ENCODE measurements at regions not wholly inside any gene's neighbourhood (a gene's known extent, or its start where the extent isn't known, plus 50 kb on each side); places are given as distances from the start of the nearest gene placed in this dataset.

DNA sequence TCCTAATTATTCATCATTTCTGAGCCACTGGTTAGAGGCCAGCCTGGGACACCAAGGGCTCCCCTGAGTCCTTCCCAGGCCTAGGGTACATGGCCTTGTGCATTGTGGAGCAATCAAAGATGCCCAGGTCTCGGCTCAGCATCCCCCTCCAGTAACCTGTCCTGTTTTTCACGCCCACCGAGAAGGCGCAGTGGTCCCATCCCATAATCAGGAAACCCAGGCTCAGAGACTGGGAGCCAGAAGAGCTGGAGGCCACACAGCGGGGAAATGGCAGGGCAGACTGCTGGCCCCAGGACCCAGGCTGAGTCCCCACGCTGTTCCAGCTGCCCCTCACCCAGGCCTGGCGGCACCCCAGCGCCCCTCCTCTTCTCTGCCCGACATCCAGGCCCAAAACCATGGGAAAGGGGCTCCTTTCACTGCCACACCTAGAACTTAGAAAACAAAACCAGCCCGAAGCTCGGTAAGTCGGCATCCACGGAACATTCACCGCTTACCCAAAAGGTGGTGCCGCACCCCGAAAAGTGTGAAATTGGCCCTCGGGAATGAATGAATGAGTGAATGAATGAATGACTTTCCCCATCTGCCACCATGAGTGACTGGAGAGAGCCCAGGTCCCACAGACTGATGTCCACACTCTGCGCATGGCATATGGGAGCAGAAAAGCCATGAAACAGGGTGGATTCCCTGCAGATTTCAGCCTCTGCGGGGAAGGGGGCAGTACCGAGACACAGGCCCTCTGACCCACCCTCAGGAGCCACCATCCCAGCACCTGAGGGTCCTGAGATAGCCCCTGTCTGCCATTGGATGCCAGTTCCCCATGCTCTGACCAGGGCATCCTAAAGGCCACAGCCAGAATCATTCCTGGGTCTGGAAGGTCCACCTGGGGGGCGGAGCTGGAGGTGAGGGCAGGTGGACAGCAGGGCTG lies 132.5 kb downstream of the OLFM1 start:
- Histone ChIP-seq H3K27ac (ENCODE audit: low read depth, low read length) (no peak overlapping the region), H3K36me3 (ENCODE audit: insufficient read depth, low read length) (no peaks in the 10 kb centered on the region), H4K20me1 (ENCODE audit: insufficient read depth, low read length) (no peaks in the 10 kb centered on the region), H3K4me3 (ENCODE audit: insufficient read depth, low read length) (no peak overlapping the region), H2AFZ (ENCODE audit: low read length) (no peak overlapping the region), H3K4me2 (ENCODE audit: insufficient read depth, low read length) (no peak overlapping the region), H3K4me1 (ENCODE audit: insufficient read depth, low read length) (no peaks in the 10 kb centered on the region), H3K27me3 (ENCODE audit: insufficient read depth, low read length) (peaks cover 18% of the 10 kb centered on the region), H3K79me2 (ENCODE audit: insufficient read depth, low read length) (no peaks in the 10 kb centered on the region), H3K9me3 (ENCODE audit: low read depth, low read length) (no peaks in the 10 kb centered on the region)
- DNase-seq (ENCODE audit: insufficient read length, low spot score, missing footprints): peak; percentile 71
- TF ChIP-seq, protein P1, sequence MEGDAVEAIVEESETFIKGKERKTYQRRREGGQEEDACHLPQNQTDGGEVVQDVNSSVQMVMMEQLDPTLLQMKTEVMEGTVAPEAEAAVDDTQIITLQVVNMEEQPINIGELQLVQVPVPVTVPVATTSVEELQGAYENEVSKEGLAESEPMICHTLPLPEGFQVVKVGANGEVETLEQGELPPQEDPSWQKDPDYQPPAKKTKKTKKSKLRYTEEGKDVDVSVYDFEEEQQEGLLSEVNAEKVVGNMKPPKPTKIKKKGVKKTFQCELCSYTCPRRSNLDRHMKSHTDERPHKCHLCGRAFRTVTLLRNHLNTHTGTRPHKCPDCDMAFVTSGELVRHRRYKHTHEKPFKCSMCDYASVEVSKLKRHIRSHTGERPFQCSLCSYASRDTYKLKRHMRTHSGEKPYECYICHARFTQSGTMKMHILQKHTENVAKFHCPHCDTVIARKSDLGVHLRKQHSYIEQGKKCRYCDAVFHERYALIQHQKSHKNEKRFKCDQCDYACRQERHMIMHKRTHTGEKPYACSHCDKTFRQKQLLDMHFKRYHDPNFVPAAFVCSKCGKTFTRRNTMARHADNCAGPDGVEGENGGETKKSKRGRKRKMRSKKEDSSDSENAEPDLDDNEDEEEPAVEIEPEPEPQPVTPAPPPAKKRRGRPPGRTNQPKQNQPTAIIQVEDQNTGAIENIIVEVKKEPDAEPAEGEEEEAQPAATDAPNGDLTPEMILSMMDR (IDR thresholded peaks at IDR 0.05; ENCODE audit: extremely low read depth, low read depth, low read length): no peak

DNA sequence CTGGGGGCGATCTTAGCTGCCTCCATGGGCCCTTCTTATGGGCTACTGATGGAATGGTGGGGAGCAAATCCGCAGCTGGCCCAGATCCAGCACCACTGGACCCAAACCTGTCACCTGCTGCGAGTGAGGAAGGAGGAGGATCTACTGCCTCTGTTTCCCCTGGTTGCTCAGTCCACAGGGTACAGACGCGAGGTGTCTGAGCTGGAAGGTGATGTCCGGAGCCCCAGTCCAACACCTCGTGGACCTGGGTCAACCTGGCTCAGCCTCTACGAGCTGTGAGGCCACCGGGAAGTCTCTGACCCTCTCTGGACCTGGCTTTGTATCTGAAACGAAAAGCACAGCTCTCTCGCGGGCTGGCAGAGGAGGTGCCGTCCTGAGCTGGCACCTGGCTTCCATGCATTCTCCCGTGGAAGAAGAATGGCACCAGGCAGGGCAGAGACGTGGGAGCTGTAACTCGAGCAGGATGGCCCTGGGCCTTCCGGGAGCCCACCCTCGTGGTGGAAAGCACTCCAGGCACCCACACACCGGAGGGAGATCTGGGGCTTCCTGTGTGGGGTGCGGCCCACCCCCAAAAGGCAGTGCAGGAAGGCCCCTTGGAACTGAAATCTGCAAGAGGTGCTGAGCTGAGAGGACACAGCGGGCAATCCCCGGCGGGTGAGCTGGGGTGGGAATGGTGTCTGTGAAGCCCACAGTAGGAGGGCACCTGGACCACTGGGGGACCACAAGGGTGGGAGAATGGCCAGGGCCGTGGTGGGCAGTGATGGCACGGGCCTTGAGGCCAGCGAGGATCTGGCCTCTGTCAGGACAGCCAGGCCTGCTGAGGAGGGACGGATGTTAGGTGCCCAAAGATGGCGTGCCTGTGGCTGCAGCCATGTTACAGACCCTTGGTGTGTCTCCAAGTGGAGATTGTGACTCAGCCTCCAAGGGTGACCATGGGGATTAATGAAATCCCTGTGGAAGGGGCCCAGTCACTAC lies 133.4 kb downstream of the OLFM1 start:
- H3K4me3 ChIP-seq (ENCODE audit: insufficient read depth, low read length): no peak overlapping the region
- no peak overlapping the region for H3K4me2 ChIP-seq (ENCODE audit: insufficient read depth, low read length)
- H3K79me2 ChIP-seq (ENCODE audit: insufficient read depth, low read length): no peaks in the 10 kb centered on the region
- H3K27ac ChIP-seq (ENCODE audit: low read depth, low read length): no peak overlapping the region
- no peaks in the 10 kb centered on the region for H3K4me1 ChIP-seq (ENCODE audit: insufficient read depth, low read length)
- no peaks in the 10 kb centered on the region for H3K9me3 ChIP-seq (ENCODE audit: low read depth, low read length)
- DNase-seq (ENCODE audit: insufficient read length, low spot score, missing footprints): peak; percentile 72
- peaks cover 18% of the 10 kb centered on the region for H3K27me3 ChIP-seq (ENCODE audit: insufficient read depth, low read length)
- TF ChIP-seq, protein P1 (IDR thresholded peaks at IDR 0.05; ENCODE audit: extremely low read depth, low read depth, low read length): no peak
- H3K36me3 ChIP-seq (ENCODE audit: insufficient read depth, low read length): no peaks in the 10 kb centered on the region
- no peaks in the 10 kb centered on the region for H4K20me1 ChIP-seq (ENCODE audit: insufficient read depth, low read length)
- H2AFZ ChIP-seq (ENCODE audit: low read length): no peak overlapping the region

DNA sequence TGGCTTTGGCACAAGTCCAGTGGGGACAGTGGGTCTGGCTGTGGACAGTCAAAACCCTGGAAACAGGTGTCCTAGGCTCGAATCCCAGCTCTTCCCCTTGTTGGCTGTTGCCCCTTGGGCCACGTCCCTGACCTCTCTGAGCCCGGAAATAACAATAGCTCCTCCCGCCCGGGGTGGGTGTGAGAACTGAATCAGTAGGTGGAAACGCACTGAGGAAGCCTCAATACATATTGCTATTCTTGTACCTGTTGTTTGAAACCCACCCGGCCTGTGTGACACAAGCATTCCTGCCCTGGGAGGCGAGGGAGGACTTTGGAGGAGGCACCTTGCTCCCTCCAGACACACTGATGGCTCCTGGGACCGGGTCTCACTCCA lies 134.1 kb downstream of the OLFM1 start:
- no peaks in the 10 kb centered on the region for H3K9me3 ChIP-seq (ENCODE audit: low read depth, low read length)
- no peak overlapping the region for H2AFZ ChIP-seq (ENCODE audit: low read length)

More for the DNA sequence above, 134.1 kb downstream of the OLFM1 start:
- Histone ChIP-seq H3K27ac (ENCODE audit: low read depth, low read length) (no peak overlapping the region), H3K4me1 (ENCODE audit: insufficient read depth, low read length) (no peaks in the 10 kb centered on the region), H4K20me1 (ENCODE audit: insufficient read depth, low read length) (no peaks in the 10 kb centered on the region), H3K4me3 (ENCODE audit: insufficient read depth, low read length) (no peak overlapping the region), H3K27me3 (ENCODE audit: insufficient read depth, low read length) (peaks cover 14% of the 10 kb centered on the region), H3K79me2 (ENCODE audit: insufficient read depth, low read length) (no peaks in the 10 kb centered on the region), H3K36me3 (ENCODE audit: insufficient read depth, low read length) (no peaks in the 10 kb centered on the region), H3K4me2 (ENCODE audit: insufficient read depth, low read length) (no peak overlapping the region)
- peak; percentile 53 for DNase-seq (ENCODE audit: insufficient read length, low spot score, missing footprints)
- TF ChIP-seq, protein P1 (IDR thresholded peaks at IDR 0.05; ENCODE audit: extremely low read depth, low read depth, low read length): no peak
